ENCODE measurements at regions not wholly inside any gene's neighbourhood (a gene's known extent, or its start where the extent isn't known, plus 50 kb on each side); places are given as distances from the start of the nearest gene placed in this dataset.

- no peak for TF ChIP-seq CTCF (conservative IDR thresholded peaks at IDR 0.05 in 1 of 2, IDR thresholded peaks at IDR 0.05 in 1 of 2; ENCODE audit: low read depth in 1 of 2, low read length in 2 of 2)
- no peak for TF ChIP-seq EZH2 (IDR thresholded peaks at IDR 0.05; ENCODE audit: low read length, missing control alignments)
Measured at GRCh38 chr4:189497996-189498395, 442.7 kb upstream of the FRG1 start.

All from fibroblast of lung (primary cell).